Lower lobe of right lung (tissue), 2 donors: ENCODE measurements at regions not wholly inside any gene's neighbourhood (a gene's known extent, or its start where the extent isn't known, plus 50 kb on each side); places are given as distances from the start of the nearest gene placed in this dataset.

Experiments
- ATAC-seq, 2 donors: fragments of 200-7000 bp; cut with Tn5 transposase; one replicate each; pipeline ENCODE4 v1.9.1; 2020 to 2022; ENCODE audit warnings: mild to moderate bottlenecking in 2 of 2, moderate library complexity in 2 of 2
- DNase-seq: peaks from one replicate; pipeline ENCODE4 v3.0.0-alpha.2; 2020
- H3K27ac ChIP-seq: fragments of 200-600 bp; one replicate; pipeline ENCODE4 v1.8.0; 2022
- H3K27me3 ChIP-seq: fragments of 200-600 bp; one replicate; pipeline ENCODE4 v1.8.0; 2022; ENCODE audit warnings: low read depth
- H3K36me3 ChIP-seq: fragments of 200-600 bp; one replicate; pipeline ENCODE4 v1.8.0; 2022; ENCODE audit warnings: mild to moderate bottlenecking
- H3K4me1 ChIP-seq: fragments of 200-600 bp; one replicate; pipeline ENCODE4 v1.8.0; 2022
- H3K4me3 ChIP-seq: fragments of 200-600 bp; one replicate; pipeline ENCODE4 v1.8.0; 2022; ENCODE audit warnings: mild to moderate bottlenecking
- H3K9me3 ChIP-seq: fragments of 200-600 bp; one replicate; pipeline ENCODE4 v1.8.0; 2022
- intact Hi-C: fragments of 100-400 bp; cut with DNase I; formaldehyde crosslinking; loops from one replicate; pipeline ENCODE4 v1.11.0; 2022
- TF ChIP-seq, protein P1 (sequence below): fragments of 200-600 bp; IDR thresholded peaks from one replicate; pipeline ENCODE4 v1.8.0; 2022; ENCODE audit warnings: antibody characterized with exemption, mild to moderate bottlenecking
- donor health status: DM: no; HTN: yes; CAD: no; lungs with severe emphysema.

DNA sequence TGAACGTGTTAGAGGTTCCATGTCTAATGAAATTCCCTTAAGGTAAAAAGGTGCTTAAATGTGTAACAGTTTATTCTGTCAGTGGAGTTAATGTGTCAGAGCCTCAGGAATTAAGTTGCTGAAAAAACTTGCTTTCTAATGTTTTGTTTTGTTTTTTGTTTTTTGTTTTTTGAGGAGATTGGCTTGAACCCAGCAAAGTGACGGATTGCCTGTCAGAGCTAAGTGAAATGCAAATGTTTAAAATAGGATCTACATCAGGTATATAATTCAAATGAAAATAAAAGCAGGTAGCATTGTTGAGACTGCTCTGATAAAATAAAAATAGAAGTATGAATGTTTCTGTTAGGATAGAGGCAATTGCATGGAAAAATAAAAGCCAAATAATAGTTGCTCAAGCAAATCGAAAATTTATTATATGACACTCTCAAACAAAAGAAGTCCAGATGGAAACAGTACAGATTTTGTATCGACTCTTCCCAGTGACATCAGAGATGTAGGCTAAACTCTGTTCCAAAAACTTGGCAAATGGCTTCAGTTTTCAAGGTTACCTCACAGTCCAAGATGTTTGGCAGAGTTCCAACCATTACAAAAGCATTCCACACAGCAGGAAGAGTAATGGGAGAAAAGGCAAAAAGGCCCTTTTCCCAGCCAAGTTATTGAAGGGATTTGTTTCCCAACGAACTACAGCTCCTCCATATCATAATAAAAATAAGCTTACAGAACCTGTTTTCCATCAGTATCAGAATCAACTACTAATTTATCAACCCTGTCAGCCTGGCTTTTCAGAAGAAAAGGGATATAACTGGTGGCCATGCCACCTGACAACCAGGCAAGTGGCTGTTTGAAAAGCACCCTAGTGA lies 291.0 kb downstream of the TBL1XR1 start:
- intact Hi-C loops, result no loop called here
- Histone ChIP-seq H3K36me3 (no peaks in the 10 kb centered on the region), H3K9me3 (no peaks in the 10 kb centered on the region), H3K4me1 (no peaks in the 10 kb centered on the region), H3K27me3 (no peaks in the 10 kb centered on the region), H3K27ac (no peak overlapping the region), H3K4me3 (no peak overlapping the region)
- TF ChIP-seq, protein P1, sequence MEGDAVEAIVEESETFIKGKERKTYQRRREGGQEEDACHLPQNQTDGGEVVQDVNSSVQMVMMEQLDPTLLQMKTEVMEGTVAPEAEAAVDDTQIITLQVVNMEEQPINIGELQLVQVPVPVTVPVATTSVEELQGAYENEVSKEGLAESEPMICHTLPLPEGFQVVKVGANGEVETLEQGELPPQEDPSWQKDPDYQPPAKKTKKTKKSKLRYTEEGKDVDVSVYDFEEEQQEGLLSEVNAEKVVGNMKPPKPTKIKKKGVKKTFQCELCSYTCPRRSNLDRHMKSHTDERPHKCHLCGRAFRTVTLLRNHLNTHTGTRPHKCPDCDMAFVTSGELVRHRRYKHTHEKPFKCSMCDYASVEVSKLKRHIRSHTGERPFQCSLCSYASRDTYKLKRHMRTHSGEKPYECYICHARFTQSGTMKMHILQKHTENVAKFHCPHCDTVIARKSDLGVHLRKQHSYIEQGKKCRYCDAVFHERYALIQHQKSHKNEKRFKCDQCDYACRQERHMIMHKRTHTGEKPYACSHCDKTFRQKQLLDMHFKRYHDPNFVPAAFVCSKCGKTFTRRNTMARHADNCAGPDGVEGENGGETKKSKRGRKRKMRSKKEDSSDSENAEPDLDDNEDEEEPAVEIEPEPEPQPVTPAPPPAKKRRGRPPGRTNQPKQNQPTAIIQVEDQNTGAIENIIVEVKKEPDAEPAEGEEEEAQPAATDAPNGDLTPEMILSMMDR, result no peak
- DNase-seq (no peak), ATAC-seq (peak in 1 of 2 donors; percentile 37)

DNA sequence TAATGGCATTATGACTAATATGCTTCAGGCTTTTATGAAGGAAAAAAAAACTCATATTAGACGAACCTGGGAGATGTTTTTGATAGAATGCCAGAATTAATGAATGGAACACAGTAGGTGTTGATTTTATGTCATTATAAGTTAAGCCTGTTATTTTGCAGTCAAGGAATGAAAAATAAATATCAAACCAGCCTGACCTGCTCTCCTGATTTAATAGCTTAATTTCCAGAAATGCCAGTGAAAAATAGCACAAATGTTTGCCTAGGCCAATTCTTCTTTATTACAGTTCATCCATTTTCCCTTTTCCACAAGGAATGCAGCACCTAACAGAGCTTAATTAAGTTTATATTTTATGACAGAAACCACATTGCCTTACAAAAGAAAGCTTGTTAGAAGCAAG lies 292.0 kb downstream of the TBL1XR1 start:
- intact Hi-C loops, result no loop called here
- Histone ChIP-seq H3K27me3 (no peaks in the 10 kb centered on the region), H3K4me1 (no peaks in the 10 kb centered on the region), H3K9me3 (no peaks in the 10 kb centered on the region), H3K4me3 (no peak overlapping the region), H3K27ac (no peak overlapping the region), H3K36me3 (no peaks in the 10 kb centered on the region)
- DNase-seq (no peak), ATAC-seq (no peak)
- TF ChIP-seq, protein P1, result no peak

DNA sequence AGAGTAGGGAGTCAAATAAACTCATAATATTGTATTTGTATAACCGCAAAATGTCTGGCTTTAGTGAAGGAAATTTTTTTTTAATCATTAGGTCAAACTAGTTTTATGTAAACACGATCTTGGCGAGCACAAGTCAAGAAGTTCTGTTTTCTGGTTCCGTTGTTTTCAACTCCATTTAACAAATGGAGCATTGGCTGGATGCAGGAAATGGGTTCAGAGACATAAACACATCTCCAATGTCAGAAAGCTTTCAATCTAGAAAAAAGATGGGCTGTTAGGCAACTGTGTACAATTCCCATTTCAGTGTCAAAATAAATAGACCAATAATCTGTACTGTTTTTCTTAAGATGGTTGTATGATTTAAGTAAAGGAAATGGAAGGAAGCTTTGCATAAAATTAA lies 292.8 kb downstream of the TBL1XR1 start:
- no peaks in the 10 kb centered on the region for H3K36me3 ChIP-seq
- DNase-seq (no peak), ATAC-seq (no peak)
- H3K9me3 ChIP-seq, result no peaks in the 10 kb centered on the region
- no peak overlapping the region for H3K27ac ChIP-seq
- no peak overlapping the region for H3K4me3 ChIP-seq
- TF ChIP-seq, protein P1, result no peak
- intact Hi-C loops, result no loop called here
- no peaks in the 10 kb centered on the region for H3K4me1 ChIP-seq
- no peaks in the 10 kb centered on the region for H3K27me3 ChIP-seq

DNA sequence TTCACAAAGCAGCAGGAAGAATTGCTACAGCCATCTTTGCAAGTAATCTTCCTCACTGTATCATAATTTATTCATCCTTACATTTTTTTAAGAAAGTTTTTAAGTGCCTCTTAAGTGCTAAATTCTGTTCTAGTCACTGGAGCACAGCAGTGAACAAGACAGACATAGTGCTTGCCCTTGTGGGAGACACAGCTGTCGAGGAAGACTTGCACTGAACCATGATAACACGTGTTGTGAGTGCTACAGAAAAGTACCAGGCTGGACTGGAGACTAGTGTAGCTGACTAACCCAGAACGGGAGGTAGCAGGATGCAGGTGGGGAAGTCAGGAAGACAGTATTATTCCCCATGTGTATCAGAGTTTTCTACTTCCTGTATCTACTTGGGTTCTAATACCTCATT lies 300.6 kb downstream of the TBL1XR1 start:
- Histone ChIP-seq H3K4me1 (no peaks in the 10 kb centered on the region), H3K27me3 (no peaks in the 10 kb centered on the region), H3K4me3 (no peak overlapping the region), H3K36me3 (no peaks in the 10 kb centered on the region), H3K9me3 (no peaks in the 10 kb centered on the region), H3K27ac (no peak overlapping the region)
- intact Hi-C loops, result no loop called here
- DNase-seq, result no peak
- no peak for ATAC-seq
- TF ChIP-seq, protein P1, result no peak

DNA sequence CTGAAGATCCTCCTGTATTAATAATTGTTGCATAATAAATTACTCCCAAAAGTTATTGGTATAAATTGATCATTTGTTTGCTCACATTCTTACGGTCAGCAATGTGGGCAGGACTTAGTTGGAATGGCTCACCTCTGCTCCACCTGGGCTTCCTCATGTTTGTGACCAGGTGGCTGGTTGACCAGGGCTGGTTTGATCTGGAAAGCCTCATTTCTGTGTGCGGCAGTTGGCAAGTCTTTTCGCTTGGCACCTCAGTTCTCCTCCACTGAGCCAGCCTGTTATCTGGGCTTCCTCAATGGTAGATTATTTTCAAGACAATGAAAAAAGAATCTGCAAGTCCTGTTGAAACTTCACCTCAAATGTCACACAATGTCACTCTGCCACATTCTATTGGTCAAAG lies 301.1 kb downstream of the TBL1XR1 start:
- H3K27me3 ChIP-seq, result no peaks in the 10 kb centered on the region
- TF ChIP-seq, protein P1, result no peak
- H3K4me3 ChIP-seq, result no peak overlapping the region
- H3K9me3 ChIP-seq, result no peaks in the 10 kb centered on the region
- no peaks in the 10 kb centered on the region for H3K36me3 ChIP-seq
- no peak for ATAC-seq
- no peaks in the 10 kb centered on the region for H3K4me1 ChIP-seq
- H3K27ac ChIP-seq, result no peak overlapping the region
- intact Hi-C loops, result no loop called here
- no peak for DNase-seq
